DMS114 treated with DMSO at 0.1 percent for 48 hours (cell line): ENCODE measurements at regions not wholly inside any gene's neighbourhood (a gene's known extent, or its start where the extent isn't known, plus 50 kb on each side); places are given as distances from the start of the nearest gene placed in this dataset.
"Not testable (repeated sequence)": the region's sequence is repeated elsewhere in the genome, so short reads cannot be mapped to it uniquely, and the experiment has no call there.

ENCODE experiments used
- DNase-seq: peaks from one replicate; lab custom pipeline; 2025; ENCODE audit not compliant: unreplicated experiment; lab: John Stamatoyannopoulos, UW

- DNase-seq, result no peak
Measured at GRCh38 chr12:59158066-59158465, 237.8 kb upstream of the LRIG3 start.

DNA sequence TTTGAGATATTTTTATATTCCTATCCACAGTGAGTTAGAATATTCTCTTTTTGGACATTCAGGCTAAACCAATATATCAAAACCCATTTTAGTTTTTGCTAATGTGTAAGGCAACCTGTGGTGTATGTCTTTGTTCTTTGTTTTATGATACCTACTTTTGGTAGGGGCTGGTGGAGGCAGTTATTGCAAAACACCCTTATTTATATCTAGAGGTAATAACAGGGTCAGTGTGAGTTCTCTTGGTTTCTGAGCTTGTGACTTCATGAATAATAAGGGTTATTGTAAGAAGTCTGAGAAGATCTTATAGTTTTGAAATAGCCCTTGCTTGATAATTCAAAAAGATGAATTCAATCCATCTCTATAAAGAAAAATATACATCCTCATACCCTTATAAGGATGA lies 235.1 kb upstream of the LRIG3 start:
- DNase-seq, result no peak

DNA sequence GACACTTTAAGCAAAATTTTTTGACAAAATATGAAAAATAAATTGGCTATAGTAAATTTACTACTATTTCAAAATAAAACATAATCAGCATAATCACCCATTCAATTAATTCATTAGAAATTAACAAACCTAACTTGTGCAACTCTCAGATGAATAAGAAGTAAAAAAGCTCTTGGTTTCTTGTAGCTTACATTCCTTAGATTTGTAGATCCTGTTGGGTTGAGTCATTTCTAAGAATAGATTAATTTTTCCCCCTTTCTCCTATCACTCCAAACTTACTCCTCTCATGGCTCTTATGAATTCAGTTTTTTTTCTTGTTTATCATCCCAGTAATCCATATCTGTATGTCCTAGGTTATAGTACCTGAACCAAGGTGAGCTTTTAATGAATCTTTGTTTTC lies 230.9 kb upstream of the LRIG3 start:
- DNase-seq, result no peak

- DNase-seq, result peak; percentile 90
Measured at GRCh38 chr12:59149995-59150642, 229.8 kb upstream of the LRIG3 start.

DNA sequence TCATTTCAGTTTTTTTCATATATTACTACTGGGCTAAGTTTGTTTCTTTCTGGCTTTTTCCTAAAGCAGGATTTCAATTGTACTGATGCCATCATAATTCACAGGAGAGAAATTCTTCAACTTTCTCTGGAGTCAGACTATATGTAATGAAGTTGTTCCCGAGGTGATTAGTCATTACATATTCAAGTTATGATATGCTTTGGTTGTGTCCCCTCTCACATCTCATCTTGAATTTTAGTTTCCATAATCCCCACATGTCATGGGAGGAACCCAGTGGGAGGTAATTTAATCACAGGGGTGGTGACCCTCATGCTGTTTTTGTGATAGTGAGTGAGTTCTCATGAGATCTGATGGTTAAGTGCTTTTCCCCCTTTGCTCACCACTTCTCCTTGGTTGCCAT lies 227.5 kb upstream of the LRIG3 start:
- no peak for DNase-seq

- no peak for DNase-seq
Measured at GRCh38 chr12:59142183-59142790, 222.0 kb upstream of the LRIG3 start.

DNA sequence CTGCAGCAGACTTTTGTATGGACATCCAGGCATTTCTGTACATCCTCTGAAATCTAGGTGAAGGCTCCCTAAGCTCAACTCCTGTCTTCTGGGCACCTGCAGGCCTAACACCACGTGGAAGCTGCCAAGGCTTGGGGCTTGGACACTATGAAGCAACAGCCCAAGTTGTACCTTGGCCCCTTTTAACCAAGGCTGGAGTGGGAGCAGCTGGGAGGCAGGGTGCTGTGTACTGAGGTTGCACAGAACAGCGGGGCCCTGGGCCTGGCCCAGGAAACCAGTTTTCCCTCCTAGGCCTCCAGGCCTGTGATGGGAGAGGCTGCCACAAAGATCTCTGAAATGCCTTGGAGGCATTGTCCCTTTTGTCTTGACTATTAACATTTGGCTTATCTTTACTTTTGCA lies 214.4 kb upstream of the LRIG3 start:
- no peak for DNase-seq

DNA sequence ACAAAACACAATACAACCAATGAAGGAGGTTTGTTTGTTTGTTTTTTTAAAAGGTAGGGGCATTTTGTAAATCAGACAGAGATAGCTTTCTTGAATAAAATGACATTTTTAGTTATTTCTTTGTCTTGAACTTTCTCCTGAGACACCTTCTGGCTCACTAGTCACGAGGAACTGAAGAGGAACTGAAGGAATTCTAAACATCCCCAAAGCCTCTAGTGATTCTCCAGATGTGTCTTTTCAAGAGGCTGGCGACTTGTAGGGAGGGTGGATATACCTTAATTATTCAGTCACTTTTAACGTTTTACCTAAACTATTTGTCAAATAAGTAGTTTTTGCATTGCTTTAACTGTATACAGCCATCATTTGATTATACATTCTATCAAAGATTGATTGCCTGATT lies 211.2 kb upstream of the LRIG3 start:
- no peak for DNase-seq

GRCh38 chr12:59122784-59123183 lies 202.5 kb upstream of the LRIG3 start:
- no peak for DNase-seq

DNA sequence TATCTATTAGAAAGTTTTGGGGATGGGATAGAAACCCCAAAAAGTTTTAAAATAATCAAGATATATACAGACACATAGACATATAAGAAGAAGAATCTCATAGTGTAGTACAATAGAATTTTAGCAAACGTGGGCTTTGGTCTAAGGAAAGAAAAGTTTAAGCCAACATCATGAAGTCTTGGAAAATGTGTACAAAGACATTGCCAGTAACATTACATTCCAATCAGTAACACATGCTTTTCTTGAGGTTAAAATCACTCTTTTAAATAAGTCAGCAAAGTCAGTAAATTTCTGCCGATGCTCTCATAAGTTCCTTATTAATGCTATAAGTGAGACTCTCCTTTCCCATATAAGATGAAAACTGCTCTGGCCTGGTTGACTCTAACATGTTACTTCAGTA lies 201.1 kb upstream of the LRIG3 start:
- DNase-seq, result no peak

GRCh38 chr12:59119676-59120075 lies 199.4 kb upstream of the LRIG3 start:
- DNase-seq, result no peak

DNA sequence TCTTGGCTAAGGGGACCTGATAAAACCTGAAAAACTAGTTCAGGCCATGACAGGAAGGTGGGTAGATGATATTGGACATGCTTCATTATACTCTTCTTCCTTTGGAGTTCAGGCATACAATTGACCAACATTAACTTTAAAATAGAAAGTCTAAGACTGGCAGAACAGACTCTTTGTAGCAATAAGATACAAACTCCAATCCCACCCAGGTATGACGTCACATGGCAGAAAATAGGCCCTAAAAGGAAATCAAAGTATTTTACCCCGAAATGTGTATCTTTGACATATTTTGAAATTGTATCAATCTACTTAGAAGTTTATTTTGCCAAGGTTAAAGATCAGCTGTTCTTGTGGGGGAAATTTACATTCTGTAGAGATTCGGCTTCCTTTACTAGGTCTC lies 198.1 kb upstream of the LRIG3 start:
- no peak for DNase-seq

DNA sequence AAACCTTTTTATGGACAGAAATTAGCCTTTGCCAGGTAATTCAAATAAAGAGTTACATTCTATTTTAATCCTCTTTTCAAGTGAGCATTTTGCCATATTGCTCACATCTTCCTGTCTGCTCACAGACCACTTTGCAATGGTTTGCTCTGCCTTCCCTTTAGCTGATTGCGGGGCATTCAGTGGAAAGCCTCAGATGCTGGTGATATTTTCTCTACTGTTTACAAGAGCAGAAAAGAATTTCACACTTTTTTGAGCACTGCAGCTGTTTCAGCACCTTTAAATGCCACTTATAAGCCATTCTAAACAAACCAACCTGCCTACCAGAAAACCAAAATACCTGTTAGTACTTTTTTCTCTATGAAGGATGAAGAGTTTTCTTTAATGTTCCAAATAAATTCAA lies 195.7 kb upstream of the LRIG3 start:
- DNase-seq, result no peak

DNA sequence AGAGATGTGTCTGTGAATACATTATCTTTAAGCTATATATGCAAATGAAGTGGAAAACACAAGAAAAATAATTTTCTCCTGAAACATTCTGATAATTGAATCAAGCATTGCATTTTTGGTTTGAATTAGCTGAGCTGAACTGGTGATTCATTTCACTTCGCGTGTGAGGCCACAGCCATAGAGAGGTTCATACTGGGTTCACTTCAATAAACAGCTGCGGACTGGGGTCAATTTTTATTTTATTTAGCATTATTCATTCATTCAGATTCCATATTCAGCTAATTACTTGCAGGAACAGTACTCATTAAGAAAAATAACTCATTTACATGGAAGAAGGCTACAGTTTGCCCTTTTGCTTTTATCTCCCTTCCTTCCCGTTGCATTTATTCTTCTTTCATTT lies 195.2 kb upstream of the LRIG3 start:
- no peak for DNase-seq

DNA sequence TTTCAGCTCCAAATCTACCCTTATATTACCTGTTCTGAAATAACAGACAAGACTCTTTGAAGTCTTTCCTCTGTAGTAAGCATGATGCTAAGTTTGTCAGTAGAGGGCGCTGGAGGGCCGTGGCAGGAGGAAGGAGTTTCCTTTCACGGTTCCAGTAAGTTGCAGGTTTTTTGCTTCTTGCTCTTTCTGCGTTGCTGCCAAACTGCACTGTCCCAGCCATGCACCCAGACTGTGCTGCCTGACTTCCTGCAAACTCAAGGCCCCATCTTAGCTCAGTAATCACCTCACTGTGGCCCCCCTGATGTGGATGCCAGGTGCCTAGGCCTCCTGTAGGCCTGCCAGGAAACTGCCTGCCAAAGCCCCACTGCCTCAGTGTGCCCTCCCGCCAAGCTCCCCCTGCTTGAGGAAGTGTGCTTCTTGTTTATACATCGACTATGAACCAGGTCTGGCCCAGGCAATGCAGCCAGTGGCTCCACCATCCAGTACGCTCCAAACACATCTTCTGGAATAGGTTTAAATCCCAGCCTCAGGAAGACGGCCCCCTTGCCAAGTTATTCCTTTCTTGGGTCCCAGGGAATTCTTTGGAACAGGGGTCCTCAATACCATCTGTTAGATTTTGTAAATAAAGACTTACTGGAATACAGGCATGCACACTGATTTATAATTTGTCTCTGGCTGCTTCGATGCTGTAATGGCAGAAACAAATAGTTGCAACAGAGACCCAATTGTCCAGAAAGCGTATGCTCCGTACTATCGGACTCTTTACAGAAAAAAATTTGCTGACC lies 193.7 kb upstream of the LRIG3 start:
- peak; percentile 44 for DNase-seq

DNA sequence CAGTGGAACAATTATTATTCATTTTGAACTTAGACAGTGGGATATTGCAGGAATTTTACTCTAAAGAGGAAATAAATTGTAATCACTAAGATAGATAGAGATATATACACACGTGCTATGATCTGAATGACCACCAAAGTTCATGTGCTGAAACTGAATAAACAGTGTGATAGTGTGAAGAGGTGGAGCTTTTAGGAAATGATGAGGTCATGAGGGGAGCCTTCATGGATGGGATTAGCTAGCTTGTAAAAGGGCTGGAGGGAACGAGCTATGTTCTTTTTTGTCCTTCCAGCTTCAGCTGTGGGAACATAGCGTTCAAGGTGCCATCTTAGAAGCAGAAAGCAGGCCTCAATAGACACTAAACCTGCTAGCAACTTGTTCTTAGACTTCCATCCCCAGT lies 191.5 kb upstream of the LRIG3 start:
- DNase-seq, result no peak

DNA sequence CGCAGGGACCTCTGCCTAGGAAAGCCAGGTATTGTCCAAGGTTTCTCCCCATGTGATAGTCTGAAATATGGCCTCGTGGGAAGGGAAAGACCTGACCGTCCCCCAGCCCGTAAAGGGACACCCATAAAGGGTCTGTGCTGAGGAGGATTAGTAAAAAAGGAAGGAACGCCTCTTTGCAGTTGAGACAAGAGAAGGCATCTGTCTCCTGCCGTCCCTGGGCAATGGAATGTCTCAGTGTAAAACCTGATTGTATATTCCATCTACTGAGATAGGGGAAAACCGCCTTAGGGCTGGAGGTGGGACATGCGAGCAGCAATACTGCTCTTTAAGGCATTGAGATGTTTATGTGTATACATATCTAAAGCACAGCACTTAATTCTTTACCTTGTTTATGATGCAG lies 188.2 kb upstream of the LRIG3 start:
- DNase-seq, result not testable (repeated sequence)

- DNase-seq, result no peak
Measured at GRCh38 chr12:59100585-59100984, 180.3 kb upstream of the LRIG3 start.

DNA sequence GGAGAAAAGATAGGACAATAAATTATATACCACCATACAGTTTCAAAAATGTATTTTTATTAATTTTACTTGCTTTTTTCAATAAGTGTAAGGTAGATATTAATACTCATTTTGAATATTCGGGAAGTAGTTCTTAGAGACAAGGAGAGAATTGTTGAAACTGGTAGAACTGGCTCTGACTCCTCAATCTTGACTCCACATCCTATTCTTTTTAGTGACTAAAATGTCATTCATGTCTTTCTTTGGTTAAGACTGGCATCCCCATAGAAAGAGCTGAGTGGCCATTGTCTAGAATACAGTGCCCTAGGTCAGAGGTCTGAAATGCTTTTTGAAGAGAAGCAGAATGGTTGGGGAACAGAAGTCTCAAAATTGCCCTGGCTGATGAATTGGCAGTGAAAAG lies 177.6 kb upstream of the LRIG3 start:
- no peak for DNase-seq

DNA sequence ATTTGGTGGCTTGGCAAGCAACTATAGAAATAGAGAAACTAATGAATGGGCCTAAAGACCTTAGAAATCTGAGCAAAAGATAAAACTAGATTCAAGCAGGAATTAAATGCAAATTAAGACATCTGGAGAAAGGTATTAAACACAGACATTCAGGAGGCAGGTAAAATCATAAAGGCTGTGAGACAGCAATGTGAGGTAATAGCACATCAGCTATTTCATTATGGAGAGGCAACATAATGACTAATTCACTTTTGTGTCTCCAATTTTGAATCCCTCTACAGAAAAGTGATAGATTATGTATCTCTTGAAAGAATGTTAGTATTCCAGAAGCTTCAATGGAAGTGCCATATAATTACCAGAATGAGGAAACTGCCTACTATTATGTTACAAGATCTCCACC lies 175.9 kb upstream of the LRIG3 start:
- no peak for DNase-seq

DNA sequence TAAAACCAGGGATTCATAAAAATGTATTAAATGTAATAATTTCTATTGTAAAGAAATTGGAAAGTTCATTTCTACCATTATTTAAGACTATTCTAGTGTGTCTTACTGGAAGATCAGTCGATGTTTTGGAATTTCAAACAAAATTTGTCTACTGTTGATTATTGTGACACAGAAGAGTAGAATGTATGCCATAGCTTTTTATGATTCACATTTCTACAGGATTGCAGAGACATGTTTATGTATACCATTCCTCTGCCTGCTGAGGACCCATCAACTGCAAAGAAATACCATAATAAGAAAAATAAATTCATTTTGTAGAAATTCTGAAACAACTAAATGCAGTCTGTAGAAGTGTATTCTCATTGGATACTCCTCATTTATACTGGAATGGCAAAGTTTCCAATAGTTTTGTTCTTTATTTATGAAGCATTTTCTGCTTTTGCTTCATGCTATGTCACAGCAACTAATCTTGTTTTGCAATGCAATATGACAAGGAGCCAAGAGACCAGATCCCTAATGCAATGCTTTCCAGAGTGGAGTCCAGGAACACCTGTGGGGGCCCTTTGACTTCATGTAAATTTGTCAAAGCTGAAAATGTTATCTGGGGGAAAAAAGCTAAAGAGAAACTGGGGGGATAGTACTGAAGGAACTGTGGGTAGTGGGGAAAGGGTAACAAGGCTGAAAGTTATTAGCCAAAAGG lies 172.9 kb upstream of the LRIG3 start:
- DNase-seq, result no peak

DNA sequence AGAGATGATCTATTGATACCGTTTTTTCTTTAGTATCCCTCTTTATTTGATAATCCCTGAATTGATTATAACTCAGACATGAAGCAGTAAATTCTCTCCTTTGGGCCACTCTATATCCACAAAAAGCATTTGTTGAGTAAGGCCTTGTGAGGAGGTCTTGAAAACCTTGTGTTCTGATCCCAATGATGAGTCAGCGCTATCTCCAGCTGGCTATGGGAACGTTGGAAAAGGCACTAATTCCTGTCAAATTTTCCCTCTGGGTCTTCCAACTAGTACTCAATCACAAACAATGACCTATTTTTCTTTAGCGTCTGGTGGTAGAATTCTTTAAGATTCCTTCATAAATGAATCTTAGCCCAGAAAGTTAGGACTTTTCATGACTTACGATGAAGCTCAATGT lies 168.4 kb upstream of the LRIG3 start:
- DNase-seq, result no peak
